Endothelial cell (in vitro differentiated cells): ENCODE measurements at regions not wholly inside any gene's neighbourhood (a gene's known extent, or its start where the extent isn't known, plus 50 kb on each side); places are given as distances from the start of the nearest gene placed in this dataset.

Experiments
- DNase-seq: peaks from one replicate; pipeline ENCODE4 v3.0.0; 2021; ENCODE audit warnings: low spot score
- H3K27ac Mint-ChIP-seq: one replicate; pipeline ENCODE4 v1.8.0; 2021; ENCODE audit warnings: mixed read lengths, inconsistent platforms; ENCODE audit not compliant: unreplicated experiment
- H3K27me3 Mint-ChIP-seq: one replicate; pipeline ENCODE4 v1.8.0; 2021; ENCODE audit warnings: mild to moderate bottlenecking, moderate library complexity, mixed read lengths, inconsistent platforms; ENCODE audit not compliant: unreplicated experiment
- H3K36me3 Mint-ChIP-seq: one replicate; pipeline ENCODE4 v1.8.0; 2021; ENCODE audit warnings: mild to moderate bottlenecking, low read depth, mixed read lengths, inconsistent platforms; ENCODE audit not compliant: unreplicated experiment
- H3K4me1 Mint-ChIP-seq: one replicate; pipeline ENCODE4 v1.8.0; 2021; ENCODE audit warnings: mild to moderate bottlenecking, mixed read lengths, inconsistent platforms; ENCODE audit not compliant: unreplicated experiment
- H3K4me3 Mint-ChIP-seq: one replicate; pipeline ENCODE4 v1.8.0; 2021; ENCODE audit warnings: mild to moderate bottlenecking, mixed read lengths, inconsistent platforms; ENCODE audit not compliant: unreplicated experiment
- H3K9me3 Mint-ChIP-seq: one replicate; pipeline ENCODE4 v1.8.0; 2021; ENCODE audit warnings: mixed read lengths, inconsistent platforms; ENCODE audit not compliant: unreplicated experiment
- TF ChIP-seq, protein P1 (sequence below): fragments of 200-600 bp; sonication (generic); IDR thresholded peaks from one replicate; pipeline ENCODE4 v1.5.0; 2021; ENCODE audit warnings: antibody characterized with exemption; ENCODE audit not compliant: unreplicated experiment

DNA sequence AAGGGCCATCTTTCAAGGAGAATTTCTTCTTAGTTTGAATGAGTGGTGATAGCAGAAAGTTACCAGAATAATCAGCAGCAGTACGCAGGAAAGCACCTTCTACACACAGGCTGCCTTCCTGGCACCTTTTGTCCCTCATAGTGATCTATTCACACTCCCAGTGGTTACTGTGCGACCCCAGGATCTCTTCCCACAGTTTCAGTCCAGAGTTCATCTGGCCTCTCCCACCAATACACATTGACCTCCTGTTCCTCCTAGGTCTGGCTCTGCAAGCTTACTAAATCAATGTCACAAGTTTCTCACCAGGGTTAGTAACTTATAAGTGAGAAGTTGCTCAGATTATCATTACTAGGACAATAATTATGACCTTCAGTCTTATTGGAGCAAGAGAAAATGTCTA, 99.1 kb upstream of the PIK3R1 start:
- no peaks in the 10 kb centered on the region for H3K36me3 Mint-ChIP-seq
- no peak overlapping the region for H3K27ac Mint-ChIP-seq
- no peaks in the 10 kb centered on the region for H3K9me3 Mint-ChIP-seq
- no peak overlapping the region for H3K4me3 Mint-ChIP-seq
- no peak for DNase-seq
- H3K27me3 Mint-ChIP-seq = no peaks in the 10 kb centered on the region
- peaks cover 2% of the 10 kb centered on the region for H3K4me1 Mint-ChIP-seq
- TF ChIP-seq, protein P1, sequence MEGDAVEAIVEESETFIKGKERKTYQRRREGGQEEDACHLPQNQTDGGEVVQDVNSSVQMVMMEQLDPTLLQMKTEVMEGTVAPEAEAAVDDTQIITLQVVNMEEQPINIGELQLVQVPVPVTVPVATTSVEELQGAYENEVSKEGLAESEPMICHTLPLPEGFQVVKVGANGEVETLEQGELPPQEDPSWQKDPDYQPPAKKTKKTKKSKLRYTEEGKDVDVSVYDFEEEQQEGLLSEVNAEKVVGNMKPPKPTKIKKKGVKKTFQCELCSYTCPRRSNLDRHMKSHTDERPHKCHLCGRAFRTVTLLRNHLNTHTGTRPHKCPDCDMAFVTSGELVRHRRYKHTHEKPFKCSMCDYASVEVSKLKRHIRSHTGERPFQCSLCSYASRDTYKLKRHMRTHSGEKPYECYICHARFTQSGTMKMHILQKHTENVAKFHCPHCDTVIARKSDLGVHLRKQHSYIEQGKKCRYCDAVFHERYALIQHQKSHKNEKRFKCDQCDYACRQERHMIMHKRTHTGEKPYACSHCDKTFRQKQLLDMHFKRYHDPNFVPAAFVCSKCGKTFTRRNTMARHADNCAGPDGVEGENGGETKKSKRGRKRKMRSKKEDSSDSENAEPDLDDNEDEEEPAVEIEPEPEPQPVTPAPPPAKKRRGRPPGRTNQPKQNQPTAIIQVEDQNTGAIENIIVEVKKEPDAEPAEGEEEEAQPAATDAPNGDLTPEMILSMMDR = no peak

DNA sequence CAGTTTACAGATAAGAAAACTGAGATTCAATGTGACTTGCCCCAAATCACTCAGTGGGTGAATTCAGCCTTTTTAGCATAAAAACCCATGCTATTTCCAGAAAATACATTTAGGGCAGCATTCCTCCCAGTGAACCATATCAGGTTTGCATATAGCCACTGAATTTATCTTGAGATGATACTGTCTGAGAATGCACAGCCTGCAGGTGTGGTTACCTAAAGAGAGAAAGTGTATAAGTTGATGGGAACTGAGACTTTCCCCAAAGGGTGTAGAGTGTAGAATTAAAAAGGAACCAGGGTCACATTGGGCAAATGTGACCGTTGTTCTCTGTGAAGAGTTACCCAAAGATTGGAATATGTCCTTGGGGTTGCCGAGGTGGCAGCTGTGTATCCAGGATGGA, 100.0 kb upstream of the PIK3R1 start:
- Mint-ChIP-seq H3K4me1 (peaks cover 2% of the 10 kb centered on the region), H3K9me3 (no peaks in the 10 kb centered on the region), H3K27me3 (no peaks in the 10 kb centered on the region), H3K4me3 (no peak overlapping the region), H3K36me3 (no peaks in the 10 kb centered on the region), H3K27ac (no peak overlapping the region)
- TF ChIP-seq, protein P1 = no peak
- no peak for DNase-seq

DNA sequence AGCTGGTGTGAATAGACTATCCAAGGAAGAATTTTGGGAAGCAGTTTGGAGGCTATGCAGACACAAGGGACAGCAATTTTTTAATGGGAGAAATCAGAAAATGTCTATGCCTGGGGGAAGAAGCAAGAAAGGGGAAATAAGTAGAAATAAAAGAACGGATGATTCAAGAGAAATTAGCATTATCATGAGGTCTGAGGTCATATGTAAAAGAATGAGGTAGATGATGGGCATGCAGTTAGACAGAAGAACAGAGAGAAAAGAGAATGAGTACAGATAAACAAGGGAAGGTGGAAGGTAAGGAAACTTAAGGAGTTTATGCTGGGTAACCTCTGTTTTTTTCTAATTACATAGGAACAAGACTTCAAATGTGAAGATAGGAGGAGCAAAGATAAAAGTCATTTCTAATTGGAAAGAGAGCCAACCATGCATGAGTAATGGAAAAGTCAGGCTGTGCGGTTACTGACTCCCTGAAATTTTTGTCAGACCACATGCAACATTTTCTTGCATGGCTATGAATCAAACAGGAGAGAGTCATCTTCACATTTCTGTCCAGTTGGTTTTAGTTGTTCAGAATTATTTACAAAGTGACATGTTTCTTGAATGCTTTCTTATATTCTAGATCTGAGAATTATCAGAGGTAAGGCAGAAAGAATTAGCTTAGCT, 101.0 kb upstream of the PIK3R1 start:
- TF ChIP-seq, protein P1 = no peak
- Mint-ChIP-seq H3K4me3 (no peak overlapping the region), H3K27me3 (no peaks in the 10 kb centered on the region), H3K36me3 (no peaks in the 10 kb centered on the region), H3K9me3 (no peaks in the 10 kb centered on the region), H3K4me1 (no peaks in the 10 kb centered on the region), H3K27ac (no peak overlapping the region)
- DNase-seq = no peak

DNA sequence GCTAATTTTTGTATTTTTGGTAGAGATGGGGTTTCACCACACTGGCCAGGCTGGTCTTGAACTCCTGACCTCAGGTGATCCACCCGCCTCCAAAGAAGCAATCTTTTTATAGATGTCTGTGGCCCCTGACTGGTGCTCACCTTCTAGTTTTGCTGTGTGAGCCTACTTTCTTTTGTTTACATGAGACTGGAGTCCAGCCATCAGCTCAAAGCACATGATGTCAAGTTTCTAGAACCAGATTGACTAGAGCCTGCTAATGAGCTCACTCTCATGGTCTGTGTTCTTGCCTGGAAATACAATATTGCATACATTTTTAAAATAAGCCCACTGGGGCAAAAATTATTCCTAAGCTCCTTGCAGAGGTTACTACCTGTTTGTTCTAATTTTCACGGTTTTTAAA, 102.9 kb upstream of the PIK3R1 start:
- TF ChIP-seq, protein P1 = no peak
- Mint-ChIP-seq H3K27me3 (no peaks in the 10 kb centered on the region), H3K9me3 (no peaks in the 10 kb centered on the region), H3K27ac (no peak overlapping the region), H3K36me3 (no peaks in the 10 kb centered on the region), H3K4me3 (no peak overlapping the region), H3K4me1 (no peaks in the 10 kb centered on the region)
- no peak for DNase-seq

DNA sequence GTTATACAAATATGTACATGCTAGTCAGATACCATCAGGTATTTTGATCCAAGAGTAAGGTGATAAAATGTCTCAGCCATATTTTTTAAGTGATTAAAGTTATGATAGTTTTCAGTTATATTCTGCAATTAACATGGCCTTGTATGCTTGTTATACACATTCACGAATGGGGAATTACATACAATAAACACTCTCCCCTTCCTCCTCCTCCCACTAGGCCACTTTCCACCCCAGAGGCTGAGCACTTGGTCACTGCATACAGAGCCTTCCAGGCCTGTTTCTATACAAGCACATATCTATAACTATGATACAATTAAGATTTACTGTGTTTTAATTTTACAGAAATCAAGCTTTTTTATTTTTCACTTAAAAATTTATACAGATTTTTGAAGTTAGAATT, 104.7 kb upstream of the PIK3R1 start:
- no peaks in the 10 kb centered on the region for H3K27me3 Mint-ChIP-seq

More for the DNA sequence above, 104.7 kb upstream of the PIK3R1 start:
- TF ChIP-seq, protein P1 = no peak
- no peaks in the 10 kb centered on the region for H3K4me1 Mint-ChIP-seq
- no peak overlapping the region for H3K27ac Mint-ChIP-seq
- H3K4me3 Mint-ChIP-seq = no peak overlapping the region
- H3K36me3 Mint-ChIP-seq = no peaks in the 10 kb centered on the region
- no peaks in the 10 kb centered on the region for H3K9me3 Mint-ChIP-seq
- no peak for DNase-seq
